IPS DF 6.9 (cell line): ENCODE measurements at regions not wholly inside any gene's neighbourhood (a gene's known extent, or its start where the extent isn't known, plus 50 kb on each side); places are given as distances from the start of the nearest gene placed in this dataset.

Experiments used
- DNase-seq: peaks from one replicate; pipeline ENCODE4 v3.0.0-alpha.2; 2013; ENCODE audit warnings: low read depth, low spot score
- H3K27ac ChIP-seq: one replicate; pipeline ENCODE4 v1.5.1; 2013; ENCODE audit warnings: low read length, control low read depth
- H3K27me3 ChIP-seq: 2 replicates; pipeline ENCODE4 v1.6.1; 2013; ENCODE audit warnings: mild to moderate bottlenecking, low read length; ENCODE audit not compliant: control insufficient read depth, insufficient read depth
- H3K36me3 ChIP-seq: 2 replicates; pipeline ENCODE4 v1.6.1; 2013; ENCODE audit warnings: low read length; ENCODE audit not compliant: control insufficient read depth, insufficient read depth
- H3K4me1 ChIP-seq: 2 replicates; pipeline ENCODE4 v1.6.1; 2013; ENCODE audit warnings: low read length; ENCODE audit not compliant: control insufficient read depth, insufficient read depth
- H3K4me3 ChIP-seq: 2 replicates; pipeline ENCODE4 v1.5.1; 2013; ENCODE audit warnings: mild to moderate bottlenecking, low read length
- H3K9me3 ChIP-seq: 2 replicates; pipeline ENCODE4 v1.6.1; 2013; ENCODE audit warnings: low read length, inconsistent platforms; ENCODE audit not compliant: control insufficient read depth, insufficient read depth
- WGBS: extraction: QIAGEN DNeasy Blood & Tissue Kit; methylation state at CpG from one replicate; pipeline ENCODE4 v1.1.7; 2013; ENCODE audit warnings: mixed read lengths, missing lambda C conversion rate; ENCODE audit not compliant: insufficient read length, insufficient coverage; 5-methylcytosine and 5-hydroxymethylcytosine counted together

DNA sequence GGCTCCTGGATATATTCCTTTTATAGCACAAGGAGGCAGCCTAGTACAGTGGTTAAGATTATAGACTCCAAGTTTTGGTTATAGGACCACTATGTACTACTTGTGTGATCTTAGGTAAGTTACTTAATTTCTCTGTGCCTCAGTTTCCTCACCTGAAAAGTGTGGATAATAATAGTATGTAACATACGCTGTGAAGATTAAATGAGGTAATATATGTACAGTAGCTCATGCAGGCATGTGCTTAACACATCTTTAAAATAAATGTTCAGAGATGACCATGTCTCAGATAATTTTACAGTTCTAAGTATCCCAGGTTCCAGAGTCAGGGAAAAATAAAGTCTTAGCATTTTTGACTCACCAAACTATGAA lies 55.7 kb upstream of the TRABD2B start:
- WGBS = no CpG with 5 or more reads among the region's 1 CpG
- DNase-seq = no peak
- Histone ChIP-seq H3K36me3 (no peaks in the 10 kb centered on the region), H3K4me1 (no peaks in the 10 kb centered on the region), H3K27me3 (no peaks in the 10 kb centered on the region), H3K9me3 (no peaks in the 10 kb centered on the region), H3K27ac (no peak overlapping the region), H3K4me3 (no peak overlapping the region)

DNA sequence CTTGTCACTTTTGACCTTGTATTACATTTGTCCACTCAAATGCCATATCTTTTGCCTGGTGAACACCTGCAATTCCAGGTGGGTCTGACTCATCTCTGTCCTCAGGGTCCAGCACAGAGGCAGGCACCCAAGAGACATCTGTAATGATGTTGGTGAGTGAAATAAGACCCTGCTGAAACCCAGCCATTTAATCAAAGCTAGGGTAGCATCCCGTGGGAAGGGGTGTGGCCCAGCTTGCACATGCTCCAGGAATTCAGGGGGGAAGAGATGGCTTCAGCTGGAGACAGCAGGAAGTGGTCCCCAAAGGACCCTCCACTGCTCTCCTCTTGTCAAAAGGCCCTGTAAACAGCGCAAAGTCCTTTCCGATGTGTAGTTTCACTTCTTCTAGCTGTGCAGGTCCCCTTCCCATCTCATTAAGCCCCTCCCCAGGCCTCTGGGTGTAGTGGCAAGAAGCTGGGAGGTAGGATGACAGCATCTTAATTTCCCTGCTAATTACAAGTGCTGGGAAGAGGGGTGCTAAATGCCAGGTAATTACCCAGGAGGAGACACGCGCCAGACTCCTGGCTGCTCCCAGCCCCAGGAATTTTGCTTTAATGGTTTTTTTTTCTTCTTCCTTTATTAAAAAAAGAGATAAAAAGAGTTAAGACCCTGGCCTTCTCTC lies 54.4 kb upstream of the TRABD2B start:
- no CpG with 5 or more reads among the region's 5 CpGs for WGBS

DNA sequence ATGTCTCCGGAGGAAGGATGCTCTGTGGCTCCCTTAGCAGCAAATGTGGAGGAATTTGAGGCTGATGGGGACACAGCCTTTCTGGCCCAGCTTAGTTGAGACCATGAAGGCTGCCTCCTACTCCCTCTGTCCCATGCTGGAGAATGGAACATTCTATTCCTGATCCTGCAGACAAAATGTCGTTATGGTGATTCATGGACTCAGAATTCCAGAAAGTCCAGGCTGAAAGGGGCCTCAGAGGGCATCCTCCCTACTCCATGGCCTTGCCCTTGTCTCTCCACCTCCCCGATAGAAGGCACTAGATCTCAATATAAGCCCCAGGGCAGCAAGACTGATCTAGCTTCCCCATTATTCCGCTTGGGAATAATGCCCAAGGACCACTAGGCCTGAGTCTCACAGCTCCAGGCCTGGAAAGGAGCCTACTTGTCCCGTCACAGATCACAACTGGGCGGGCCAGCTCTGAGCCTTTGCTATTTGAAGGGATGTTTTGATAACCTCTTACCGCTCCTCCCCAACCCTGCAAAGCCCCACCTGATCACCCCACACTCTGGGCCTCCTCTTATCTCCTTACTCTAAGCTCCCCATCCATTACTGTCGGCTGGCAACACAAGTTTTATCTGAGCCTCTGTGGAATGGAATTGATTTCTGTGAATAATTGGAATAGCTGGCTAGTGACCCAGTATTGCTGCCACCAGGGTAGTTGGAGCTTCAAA lies 52.8 kb upstream of the TRABD2B start:
- Histone ChIP-seq H3K4me3 (no peak overlapping the region), H3K9me3 (no peaks in the 10 kb centered on the region), H3K4me1 (no peaks in the 10 kb centered on the region; the same call in 1 of the 2 replicates), H3K27me3 (no peaks in the 10 kb centered on the region), H3K27ac (no peak overlapping the region), H3K36me3 (no peaks in the 10 kb centered on the region)
- WGBS = no CpG with 5 or more reads among the region's 8 CpGs
- no peak for DNase-seq

More for the DNA sequence above, 54.4 kb upstream of the TRABD2B start:
- Histone ChIP-seq H3K36me3 (no peaks in the 10 kb centered on the region), H3K4me3 (no peak overlapping the region), H3K9me3 (no peaks in the 10 kb centered on the region), H3K27me3 (no peaks in the 10 kb centered on the region), H3K27ac (no peak overlapping the region), H3K4me1 (no peaks in the 10 kb centered on the region; the same call in 1 of the 2 replicates)
- DNase-seq = no peak

DNA sequence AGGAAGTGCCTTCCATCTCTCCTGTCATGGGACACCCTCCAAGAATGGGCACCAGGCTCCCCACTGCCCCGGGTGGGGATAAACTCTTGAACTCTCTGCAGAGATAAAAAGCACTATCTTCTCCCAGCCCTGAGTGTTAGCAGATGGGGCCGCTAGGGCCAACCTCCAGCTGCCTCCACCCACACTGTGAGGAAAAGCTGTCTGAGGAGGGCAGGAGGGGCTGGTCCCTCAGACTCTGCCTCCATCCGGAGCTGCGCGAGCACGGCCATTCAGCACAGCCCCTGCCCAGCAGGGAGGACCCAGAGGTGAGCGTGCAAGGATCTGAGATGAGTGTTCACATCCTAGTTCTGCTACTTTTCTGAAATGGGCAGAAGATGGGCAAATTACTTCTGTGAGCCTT lies 51.8 kb upstream of the TRABD2B start:
- DNase-seq = no peak
- no CpG with 5 or more reads among the region's 7 CpGs for WGBS
- Histone ChIP-seq H3K36me3 (no peaks in the 10 kb centered on the region), H3K27me3 (no peaks in the 10 kb centered on the region), H3K4me3 (no peak overlapping the region), H3K27ac (no peak overlapping the region), H3K9me3 (no peaks in the 10 kb centered on the region), H3K4me1 (peaks cover under 1% of the 10 kb centered on the region; the same call in 1 of the 2 replicates)

DNA sequence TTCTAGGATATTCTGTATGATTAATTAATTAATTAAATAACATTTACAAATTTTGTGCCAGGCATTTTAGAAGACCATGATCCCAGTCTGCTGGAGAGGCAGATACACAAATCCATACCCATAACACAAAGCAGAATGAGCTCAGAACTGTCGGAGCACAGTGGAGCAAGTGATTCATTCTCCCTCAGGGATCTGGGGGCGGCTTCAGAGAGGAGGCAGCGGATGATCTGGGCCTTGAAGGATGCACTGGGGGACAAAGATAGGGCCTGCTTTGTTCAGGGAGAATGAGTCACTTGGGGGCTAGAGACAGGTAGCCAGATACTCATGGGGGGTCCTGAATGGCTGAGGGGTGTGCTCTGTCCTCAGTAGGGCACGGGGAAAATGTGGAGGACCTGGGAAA lies 50.9 kb upstream of the TRABD2B start:
- Histone ChIP-seq H3K9me3 (no peaks in the 10 kb centered on the region), H3K36me3 (no peaks in the 10 kb centered on the region), H3K4me1 (peaks cover 5% of the 10 kb centered on the region), H3K27me3 (no peaks in the 10 kb centered on the region), H3K4me3 (no peak overlapping the region), H3K27ac (no peak overlapping the region)
- no peak for DNase-seq
- no CpG with 5 or more reads among the region's 4 CpGs for WGBS

DNA sequence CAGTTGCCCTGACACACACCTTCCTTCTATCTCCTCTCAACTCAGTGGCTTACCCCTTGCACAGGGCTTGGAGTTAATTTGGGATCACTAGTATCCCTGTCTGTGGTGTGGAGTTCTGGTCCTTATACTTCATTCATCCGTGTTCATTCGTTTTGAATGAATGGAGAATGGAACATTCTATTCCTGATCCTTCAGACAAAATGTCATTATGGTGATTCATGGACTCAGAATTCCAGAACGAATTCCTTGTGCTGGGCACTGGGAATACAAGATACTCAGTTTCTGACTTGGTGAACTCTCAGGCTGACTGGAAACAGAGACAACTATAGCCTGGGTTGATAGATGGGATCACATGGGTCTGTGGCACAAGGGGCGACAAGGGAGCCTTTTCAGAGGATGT lies 49.9 kb upstream of the TRABD2B start:
- H3K27ac ChIP-seq = no peak overlapping the region
- H3K4me3 ChIP-seq = no peak overlapping the region
- no peaks in the 10 kb centered on the region for H3K27me3 ChIP-seq
- peaks cover 5% of the 10 kb centered on the region for H3K4me1 ChIP-seq
- no peak for DNase-seq
- H3K9me3 ChIP-seq = no peaks in the 10 kb centered on the region
- WGBS = no CpG with 5 or more reads among the region's 4 CpGs
- no peaks in the 10 kb centered on the region for H3K36me3 ChIP-seq
